HG02588 (cell line): ENCODE measurements at regions not wholly inside any gene's neighbourhood (a gene's known extent, or its start where the extent isn't known, plus 50 kb on each side); places are given as distances from the start of the nearest gene placed in this dataset.

Experiments used
- ATAC-seq: cut with Tn5 transposase; IDR thresholded peaks from one replicate; pipeline ENCODE4 v1.9.1; 2021; ENCODE audit warnings: mild to moderate bottlenecking, moderate library complexity; ENCODE audit not compliant: unreplicated experiment

- no peak for ATAC-seq
Observed at GRCh38 chr1:75984781-75985180, 52.6 kb upstream of the ASB17 start.

- peak; percentile 87 for ATAC-seq
Observed at GRCh38 chr1:75985827-75986226, 53.6 kb upstream of the ASB17 start.

DNA sequence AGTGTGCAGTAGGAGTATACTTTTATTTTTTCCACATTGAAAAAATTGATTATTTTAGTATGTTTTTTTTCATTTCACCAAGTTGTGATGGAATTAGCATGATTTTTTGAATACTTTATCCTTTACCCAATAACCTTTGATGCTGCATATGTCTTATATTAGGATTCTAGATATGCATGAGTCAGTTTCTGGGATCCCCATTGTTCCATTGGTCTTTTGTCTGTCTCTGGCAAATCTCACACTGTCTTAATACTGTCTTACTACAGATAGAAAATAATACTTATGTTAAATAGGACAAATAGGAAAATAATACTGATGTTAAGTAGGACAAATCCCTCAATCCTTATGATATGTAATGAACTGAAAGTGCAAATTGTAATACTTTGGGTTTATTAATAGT is 54.3 kb upstream of the ASB17 start:
- no peak for ATAC-seq

GRCh38 chr1:75989121-75989520 is 56.9 kb upstream of the ASB17 start:
- ATAC-seq, result no peak

DNA sequence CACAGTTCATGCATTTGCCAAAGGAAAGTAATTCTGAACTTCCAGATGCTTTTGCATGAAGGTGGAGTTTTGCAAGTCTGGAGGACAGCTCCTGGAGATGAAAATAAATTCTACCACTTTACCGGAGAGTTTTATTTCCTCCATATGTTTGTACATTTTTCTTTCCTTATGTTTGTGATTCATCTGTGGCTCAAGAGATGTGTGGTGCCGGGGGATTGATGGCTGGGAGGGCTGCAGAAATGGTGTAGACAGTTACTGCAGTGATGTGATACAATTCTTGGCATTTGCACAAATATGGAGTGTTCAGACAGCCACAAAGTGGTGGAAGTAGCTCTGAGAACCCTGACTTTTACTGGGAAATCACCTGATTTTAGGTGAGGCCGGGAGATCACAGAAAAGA is 58.5 kb upstream of the ASB17 start:
- no peak for ATAC-seq

DNA sequence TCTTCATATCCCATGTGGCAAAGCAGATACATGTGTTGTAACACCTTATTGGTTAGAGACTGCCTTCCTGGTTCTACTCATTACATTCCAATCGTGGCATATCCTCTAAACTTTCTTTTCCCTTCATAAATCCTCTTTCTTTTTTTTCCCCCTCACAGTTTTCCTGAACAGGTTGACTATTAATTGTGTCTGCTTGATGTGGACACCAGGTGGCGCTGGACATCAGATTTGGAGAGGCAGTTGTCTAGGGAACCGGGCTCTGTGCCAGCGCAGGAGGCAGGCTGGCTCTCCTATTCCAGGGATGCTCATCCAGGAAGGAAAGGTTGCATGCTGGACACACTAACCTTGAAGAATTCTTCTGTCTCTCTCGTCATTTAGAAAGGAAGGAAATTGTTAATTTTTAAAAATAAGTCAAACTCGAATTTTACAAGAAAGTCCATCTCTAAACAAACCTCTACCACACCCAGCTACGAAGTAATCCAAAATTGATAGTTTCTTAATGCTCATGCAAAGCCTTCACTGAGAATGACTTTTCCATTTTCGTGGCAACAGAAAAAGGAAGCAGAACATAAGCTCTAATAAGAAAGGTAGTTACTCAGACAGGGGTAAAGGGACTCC is 59.4 kb upstream of the ASB17 start:
- ATAC-seq, result peak; percentile 88

DNA sequence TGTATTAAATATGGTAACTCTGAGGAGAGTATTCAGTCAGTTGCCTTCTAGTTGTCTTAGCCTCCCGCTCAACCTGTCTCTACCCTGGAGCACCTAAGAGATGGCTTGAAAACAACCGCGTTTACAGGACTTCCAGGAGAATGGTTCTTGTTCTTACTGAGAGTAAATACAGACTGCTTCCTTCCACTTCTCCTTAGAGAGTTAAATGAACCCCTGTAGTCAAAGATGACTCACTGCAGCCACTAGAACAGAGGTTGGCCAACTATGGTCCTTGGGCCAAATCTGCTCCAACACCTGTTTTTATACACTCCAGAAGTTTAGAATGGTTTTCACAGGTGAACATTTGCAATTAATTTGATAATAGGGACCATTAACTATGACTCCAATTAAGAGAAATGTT is 60.1 kb upstream of the ASB17 start:
- ATAC-seq, result no peak

GRCh38 chr1:75993661-75994060 is 61.5 kb upstream of the ASB17 start:
- no peak for ATAC-seq

DNA sequence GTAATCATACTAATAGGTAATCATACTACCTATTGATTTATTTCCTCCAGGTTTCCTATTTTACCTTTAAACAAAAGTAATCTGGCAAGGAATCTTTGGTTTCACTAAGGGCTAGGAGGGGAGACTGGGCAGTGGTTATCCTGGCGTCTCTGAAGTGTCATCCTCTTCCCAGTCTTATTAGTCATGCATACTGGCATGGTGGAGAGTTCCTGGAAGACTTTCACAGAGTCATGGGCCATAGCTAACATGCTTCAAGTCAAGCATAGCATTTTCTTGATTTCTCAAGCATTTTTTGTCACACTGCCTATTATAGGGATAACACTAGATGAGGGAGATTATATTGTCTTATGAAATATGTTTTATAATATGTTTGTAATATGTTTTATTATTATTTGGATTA is 64.0 kb upstream of the ASB17 start:
- ATAC-seq, result no peak

- ATAC-seq, result no peak
Observed at GRCh38 chr1:75999034-75999433, 66.8 kb upstream of the ASB17 start.

DNA sequence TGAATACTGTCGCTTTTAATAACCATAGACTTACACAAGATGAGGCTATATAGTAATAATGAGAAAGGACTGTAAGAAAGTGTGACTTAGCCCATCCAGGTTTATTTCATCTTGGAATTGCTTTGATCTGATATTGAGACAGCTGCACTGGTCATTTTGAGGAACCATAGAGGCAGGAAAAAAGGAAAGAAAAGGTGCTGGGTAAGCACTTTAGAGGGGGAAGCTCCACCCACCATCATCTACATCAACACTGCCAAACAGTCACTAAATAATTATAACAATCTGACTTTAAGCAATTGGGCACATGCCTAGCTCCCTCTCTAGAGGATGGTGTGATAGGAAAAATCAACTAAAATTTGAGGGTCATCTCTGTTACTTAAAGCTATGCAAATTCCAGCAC is 70.6 kb upstream of the ST6GALNAC3 start:
- ATAC-seq, result no peak

DNA sequence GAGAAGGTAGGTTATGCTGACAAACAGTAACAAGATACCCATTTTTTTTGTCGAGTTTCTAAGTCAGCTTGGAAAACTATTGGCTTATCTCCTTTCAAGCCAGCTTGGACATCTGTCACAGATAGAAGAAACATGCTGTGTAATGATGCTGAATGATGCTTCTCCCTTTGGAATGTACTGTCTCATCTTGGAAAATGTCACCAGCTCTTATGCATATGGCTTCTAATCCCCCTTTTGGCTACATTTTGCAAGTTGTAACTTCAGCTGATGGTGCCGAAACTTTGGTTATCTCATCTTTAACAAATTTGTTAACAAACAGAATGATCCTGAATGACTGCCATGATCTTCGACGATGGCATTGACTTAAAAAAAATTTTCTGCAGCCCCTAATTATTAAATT is 68.8 kb upstream of the ST6GALNAC3 start:
- ATAC-seq, result no peak

DNA sequence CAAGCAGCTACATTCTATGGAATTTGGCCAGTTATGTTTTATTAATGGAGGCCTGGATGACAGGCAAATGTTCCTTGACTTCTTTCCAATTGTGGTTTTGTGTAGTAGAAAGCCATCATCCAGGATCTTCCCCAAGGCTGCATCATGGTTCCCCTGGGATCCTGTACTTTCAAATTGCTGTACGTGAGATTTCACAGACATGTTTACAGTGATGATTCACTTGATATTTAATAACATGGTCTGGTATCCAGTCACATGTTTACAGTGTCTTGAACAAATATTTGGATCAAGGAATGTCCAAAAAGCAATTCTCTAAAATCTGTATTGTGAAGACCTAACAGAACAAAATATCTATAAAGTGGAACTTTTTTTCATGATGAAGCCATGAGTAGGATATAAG is 68.3 kb upstream of the ST6GALNAC3 start:
- ATAC-seq, result no peak

DNA sequence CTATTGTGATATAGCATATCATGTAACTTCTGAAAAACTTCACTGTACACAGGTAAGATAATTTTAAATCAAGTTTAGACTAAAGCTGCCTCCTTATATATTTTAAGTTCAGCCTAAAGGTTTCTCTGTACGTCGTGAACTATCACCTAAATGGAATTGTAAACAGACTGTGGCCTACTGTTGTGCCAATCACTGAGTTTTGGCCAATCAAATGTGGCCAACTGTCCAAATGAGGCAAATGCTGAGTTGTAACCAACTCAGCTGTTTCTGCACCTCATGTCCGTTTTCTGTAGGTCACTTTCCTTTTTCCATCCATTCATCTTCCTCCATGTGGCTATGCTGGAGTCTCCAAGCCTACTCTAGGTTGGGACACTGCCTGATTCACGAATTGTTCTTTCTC is 63.7 kb upstream of the ST6GALNAC3 start:
- no peak for ATAC-seq

DNA sequence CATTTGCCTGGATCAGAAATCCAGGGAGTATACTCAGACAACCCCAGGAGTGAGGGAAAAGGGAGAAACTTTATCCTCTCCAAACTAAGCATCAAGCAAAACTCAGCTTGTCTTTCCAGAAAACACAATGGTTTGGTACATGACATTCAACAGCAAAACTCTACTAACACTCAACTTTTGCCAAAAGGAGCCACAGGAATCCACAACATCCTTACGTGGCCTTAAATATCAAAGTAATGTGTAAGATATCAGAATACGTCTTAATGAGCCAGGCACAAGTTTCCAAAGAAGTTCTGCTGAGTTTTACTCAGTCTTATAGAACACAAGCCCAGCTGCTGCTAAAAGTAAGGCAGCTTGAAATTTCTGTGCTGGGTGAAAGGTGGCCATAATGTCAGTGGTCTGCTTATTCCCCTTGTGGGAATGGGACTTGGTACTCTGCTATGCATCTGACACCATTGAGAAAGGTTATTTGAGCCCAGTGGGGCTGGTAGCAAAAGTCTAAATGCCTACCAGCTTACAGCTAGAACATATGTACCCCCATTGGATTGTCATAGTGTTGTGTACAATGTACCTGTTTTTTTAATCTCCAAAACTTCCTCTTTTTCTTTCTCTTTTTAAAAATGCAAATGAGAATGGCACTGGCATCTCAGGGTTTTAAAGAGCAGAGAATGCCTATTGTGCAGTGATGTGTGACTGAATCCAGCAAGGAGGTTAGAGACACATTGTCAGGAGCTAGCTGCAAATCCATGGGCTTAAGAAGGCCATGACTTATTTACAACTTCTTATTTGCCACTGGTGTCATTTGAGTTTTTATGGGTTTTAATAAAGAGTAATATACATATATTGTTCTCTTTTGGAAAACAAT is 62.0 kb upstream of the ST6GALNAC3 start:
- ATAC-seq, result no peak

GRCh38 chr1:76013206-76013581 is 61.4 kb upstream of the ST6GALNAC3 start:
- ATAC-seq, result no peak

DNA sequence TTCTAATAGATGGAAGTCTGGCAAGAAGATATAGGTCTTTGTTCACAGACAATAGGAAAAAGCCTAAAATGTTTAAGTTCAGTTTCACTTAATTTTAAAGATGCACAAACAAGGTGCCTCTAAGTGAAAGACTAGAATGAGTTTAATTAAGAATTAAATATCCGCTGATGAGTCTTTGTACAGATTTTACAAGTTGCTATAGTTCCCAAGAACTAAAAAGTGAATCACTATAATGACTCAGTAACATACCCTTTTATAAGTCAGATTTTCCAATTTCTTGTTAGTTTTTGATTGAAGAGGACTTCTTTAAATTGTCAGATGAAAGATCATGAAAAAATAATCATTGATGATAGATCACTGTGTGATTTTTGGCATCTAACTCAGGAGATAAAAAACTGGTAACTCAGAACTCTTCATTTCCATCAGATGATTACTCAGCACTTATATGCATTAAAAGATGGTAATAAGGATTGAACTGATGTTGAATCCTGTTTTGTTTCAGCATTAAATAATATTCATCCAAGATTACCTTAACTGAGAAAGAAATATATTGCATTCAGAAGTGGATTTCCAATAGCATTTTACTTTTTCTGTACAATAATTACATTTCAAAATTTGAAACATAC is 59.0 kb upstream of the ST6GALNAC3 start:
- no peak for ATAC-seq

- ATAC-seq, result no peak
Observed at GRCh38 chr1:76018045-76018444, 56.5 kb upstream of the ST6GALNAC3 start.

DNA sequence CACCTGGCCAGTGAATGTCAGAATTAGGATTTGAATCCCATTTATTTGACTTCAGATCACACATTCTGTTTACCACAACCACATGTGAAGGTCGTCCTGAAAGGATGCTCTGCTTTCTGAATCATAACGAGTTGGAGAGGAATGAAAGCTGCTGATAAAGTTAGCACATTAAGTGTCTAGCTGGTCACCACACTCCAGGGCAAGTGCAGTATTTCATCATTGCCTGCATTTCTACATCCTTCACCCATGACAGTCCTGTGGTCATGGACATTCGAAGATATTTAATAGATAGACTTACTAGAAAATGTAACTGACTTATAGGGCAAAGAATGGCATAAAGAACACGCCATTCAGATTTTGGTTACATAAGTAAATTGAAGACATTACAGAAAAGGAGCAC is 52.7 kb upstream of the ST6GALNAC3 start:
- ATAC-seq, result no peak

GRCh38 chr1:76023669-76024435 is 50.7 kb upstream of the ST6GALNAC3 start:
- ATAC-seq, result no peak
